Stimulated activated CD8-positive, alpha-beta memory T cell treated with anti-CD3 and anti-CD28 coated beads, Interleukin-12 subunit alpha, Interleukin-12 subunit beta, amount 100 ng/mL, for 4 hours (primary cell): ENCODE measurements at regions not wholly inside any gene's neighbourhood (a gene's known extent, or its start where the extent isn't known, plus 50 kb on each side); places are given as distances from the start of the nearest gene placed in this dataset.
"Not testable (repeated sequence)": the region's sequence is repeated elsewhere in the genome, so short reads cannot be mapped to it uniquely, and the experiment has no call there.

Experiments
- DNase-seq: peaks from one replicate; pipeline ENCODE4 v3.0.0-alpha.2; 2020; ENCODE audit warnings: low read depth

- no peak for DNase-seq
Measured at GRCh38 chr18:38654946-38655345, 1089.3 kb upstream of the CELF4 start.

- no peak for DNase-seq
Measured at GRCh38 chr18:38651736-38652135, 1086.1 kb upstream of the CELF4 start.

- DNase-seq = no peak
Measured at GRCh38 chr18:38648179-38648578, 1082.6 kb upstream of the CELF4 start.

GRCh38 chr18:38646296-38646695 is 1080.7 kb upstream of the CELF4 start:
- no peak for DNase-seq

GRCh38 chr18:38644875-38645641 is 1079.5 kb upstream of the CELF4 start:
- DNase-seq = no peak

GRCh38 chr18:38642711-38643110 is 1077.1 kb upstream of the CELF4 start:
- no peak for DNase-seq

- DNase-seq = not testable (repeated sequence)
Measured at GRCh38 chr18:38639700-38640099, 1074.1 kb upstream of the CELF4 start.

GRCh38 chr18:38635709-38636430 is 1070.3 kb upstream of the CELF4 start:
- no peak for DNase-seq

GRCh38 chr18:38634117-38634516 is 1068.5 kb upstream of the CELF4 start:
- DNase-seq = no peak

- no peak for DNase-seq
Measured at GRCh38 chr18:38633333-38633732, 1067.7 kb upstream of the CELF4 start.

GRCh38 chr18:38619129-38619528 is 1053.5 kb upstream of the CELF4 start:
- DNase-seq = no peak

- DNase-seq = no peak
Measured at GRCh38 chr18:38616306-38616705, 1050.7 kb upstream of the CELF4 start.

GRCh38 chr18:38612904-38613303 is 1047.3 kb upstream of the CELF4 start:
- DNase-seq = no peak

- DNase-seq = no peak
Measured at GRCh38 chr18:38611036-38611964, 1045.7 kb upstream of the CELF4 start.

GRCh38 chr18:38606841-38607240 is 1041.2 kb upstream of the CELF4 start:
- no peak for DNase-seq

GRCh38 chr18:38602341-38602740 is 1036.7 kb upstream of the CELF4 start:
- no peak for DNase-seq

- no peak for DNase-seq
Measured at GRCh38 chr18:38587571-38587970, 1022.0 kb upstream of the CELF4 start.

GRCh38 chr18:38586327-38586726 is 1020.7 kb upstream of the CELF4 start:
- DNase-seq = no peak

- DNase-seq = no peak
Measured at GRCh38 chr18:38579764-38580163, 1014.2 kb upstream of the CELF4 start.

GRCh38 chr18:38576916-38577315 is 1011.3 kb upstream of the CELF4 start:
- no peak for DNase-seq

GRCh38 chr18:38576349-38576748 is 1010.8 kb upstream of the CELF4 start:
- DNase-seq = no peak

GRCh38 chr18:38575648-38576047 is 1010.0 kb upstream of the CELF4 start:
- DNase-seq = no peak
